ENCODE measurements at regions not wholly inside any gene's neighbourhood (a gene's known extent, or its start where the extent isn't known, plus 50 kb on each side); places are given as distances from the start of the nearest gene placed in this dataset.

GRCh38 chr17:69944406-69944805, 130.6 kb upstream of the KCNJ16 start:
- intact Hi-C loops (cut with DNase I) = no loop called here
- Histone ChIP-seq H3K27me3 (no peaks in the 10 kb centered on the region), H3K4me3 (no peak overlapping the region), H3K9me3 (no peaks in the 10 kb centered on the region), H3K4me1 (no peaks in the 10 kb centered on the region), H3K36me3 (no peaks in the 10 kb centered on the region), H3K27ac (no peak overlapping the region)
- no peak for DNase-seq
- TF ChIP-seq CTCF (IDR thresholded peaks at IDR 0.05) = no peak
- ATAC-seq = no peak

GRCh38 chr17:69945698-69946185, 129.3 kb upstream of the KCNJ16 start:
- intact Hi-C loops (cut with DNase I) = no loop called here
- H3K4me1 ChIP-seq = no peaks in the 10 kb centered on the region
- no peak for TF ChIP-seq CTCF (IDR thresholded peaks at IDR 0.05)
- ATAC-seq = no peak
- H3K27ac ChIP-seq = no peak overlapping the region
- DNase-seq = no peak
- H3K4me3 ChIP-seq = no peak overlapping the region
- H3K36me3 ChIP-seq = no peaks in the 10 kb centered on the region
- no peaks in the 10 kb centered on the region for H3K27me3 ChIP-seq
- no peaks in the 10 kb centered on the region for H3K9me3 ChIP-seq

- Histone ChIP-seq H3K4me1 (no peaks in the 10 kb centered on the region), H3K36me3 (no peaks in the 10 kb centered on the region), H3K27ac (no peak overlapping the region), H3K27me3 (no peaks in the 10 kb centered on the region), H3K9me3 (no peaks in the 10 kb centered on the region), H3K4me3 (no peak overlapping the region)
- no peak for DNase-seq
- ATAC-seq = no peak
- intact Hi-C loops (cut with DNase I) = no loop called here
- TF ChIP-seq CTCF (IDR thresholded peaks at IDR 0.05) = no peak
Measured at GRCh38 chr17:69947027-69947759, 127.8 kb upstream of the KCNJ16 start.

GRCh38 chr17:69948406-69948805, 126.6 kb upstream of the KCNJ16 start:
- H3K9me3 ChIP-seq = no peaks in the 10 kb centered on the region
- intact Hi-C loops (cut with DNase I) = no loop called here
- no peaks in the 10 kb centered on the region for H3K27me3 ChIP-seq
- no peaks in the 10 kb centered on the region for H3K36me3 ChIP-seq
- TF ChIP-seq CTCF (IDR thresholded peaks at IDR 0.05) = no peak
- no peak overlapping the region for H3K4me3 ChIP-seq
- no peak for DNase-seq
- ATAC-seq = no peak
- no peak overlapping the region for H3K27ac ChIP-seq
- H3K4me1 ChIP-seq = no peaks in the 10 kb centered on the region

GRCh38 chr17:69949496-69949895, 125.5 kb upstream of the KCNJ16 start:
- intact Hi-C loops (cut with DNase I) = no loop called here

More at GRCh38 chr17:69949496-69949895, 125.5 kb upstream of the KCNJ16 start:
- H3K4me3 ChIP-seq = no peak overlapping the region
- no peak overlapping the region for H3K27ac ChIP-seq
- no peaks in the 10 kb centered on the region for H3K27me3 ChIP-seq
- DNase-seq = no peak
- TF ChIP-seq CTCF (IDR thresholded peaks at IDR 0.05) = no peak
- ATAC-seq = no peak
- no peaks in the 10 kb centered on the region for H3K9me3 ChIP-seq
- no peaks in the 10 kb centered on the region for H3K4me1 ChIP-seq
- H3K36me3 ChIP-seq = no peaks in the 10 kb centered on the region

Measured in upper lobe of right lung (tissue), 1 donor.